H1 (cell line): ENCODE measurements at regions not wholly inside any gene's neighbourhood (a gene's known extent, or its start where the extent isn't known, plus 50 kb on each side); places are given as distances from the start of the nearest gene placed in this dataset.

Experiments used
- CBX5 ChIP-seq: fragments of 300-800, 300-1000 bp; sonication (generic); IDR thresholded peaks from 2 replicates; pipeline ENCODE4 v1.7.1; 2016; ENCODE audit warnings: antibody characterized with exemption, low read length, low read depth
- CHD1 ChIP-seq: IDR thresholded peaks from 2 replicates; pipeline ENCODE4 v1.6.1; 2012; ENCODE audit warnings: low read depth, low read length, improper control_type of control experiment
- RAD21 ChIP-seq, 2 experiments: IDR thresholded peaks in 1 of 2; conservative IDR thresholded peaks in 1 of 2; 2 replicates each; pipeline ENCODE4 v1.6.1; 2011; ENCODE audit warnings: low read depth in 2 of 2, low read length in 2 of 2, improper control_type of control experiment in 1 of 2, inconsistent platforms in 1 of 2, mild to moderate bottlenecking in 1 of 2, moderate library complexity in 1 of 2
- SP1 ChIP-seq: IDR thresholded peaks from 2 replicates; pipeline ENCODE4 v1.6.1; 2011; ENCODE audit warnings: low read depth, low read length
- ZNF274 ChIP-seq: IDR thresholded peaks from 2 replicates; pipeline ENCODE4 v1.7.0; 2012; ENCODE audit warnings: low read length, borderline replicate concordance; ENCODE audit errors: extremely low read depth

DNA sequence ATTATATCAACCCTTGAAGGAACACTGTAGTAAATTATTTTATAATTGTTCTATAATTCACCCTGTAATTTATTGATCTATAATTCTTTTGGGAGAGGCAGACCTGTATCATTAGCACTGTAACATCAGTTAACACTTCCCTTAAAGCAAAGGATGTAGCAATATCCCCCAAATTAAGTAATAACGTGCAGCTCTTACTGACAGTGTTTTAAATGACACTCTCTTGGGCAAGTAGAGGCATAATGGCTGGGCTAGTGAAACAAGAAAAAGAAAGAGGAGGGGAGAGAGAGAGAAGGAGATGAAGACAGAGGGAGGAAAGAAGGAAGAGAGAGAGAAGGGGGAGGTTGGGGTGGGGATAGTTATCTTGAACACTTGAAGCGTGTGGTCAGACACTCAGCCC is 161.0 kb upstream of the RNF32 start (continued):
- TF ChIP-seq CBX5 (no peak), RAD21 (IDR thresholded peaks at IDR 0.05 in 1 of 2, conservative IDR thresholded peaks at IDR 0.05 in 1 of 2; ENCODE audit: low read depth in 2 of 2, low read length in 2 of 2) (no peak), CHD1 (no peak), SP1 (no peak), ZNF274 (no peak)
